Nephron progenitor cell (in vitro differentiated cells): ENCODE measurements at regions not wholly inside any gene's neighbourhood (a gene's known extent, or its start where the extent isn't known, plus 50 kb on each side); places are given as distances from the start of the nearest gene placed in this dataset.
"Not testable (repeated sequence)": the region's sequence is repeated elsewhere in the genome, so short reads cannot be mapped to it uniquely, and the experiment has no call there.

Experiments used
- DNase-seq: peaks from one replicate; pipeline ENCODE4 v3.0.0; 2021
- H3K27ac Mint-ChIP-seq: 2 replicates; pipeline ENCODE4 v1.8.0; 2021; ENCODE audit warnings: mild to moderate bottlenecking, moderate library complexity, mixed read lengths
- H3K27me3 Mint-ChIP-seq: 2 replicates; pipeline ENCODE4 v1.8.0; 2021; ENCODE audit warnings: mild to moderate bottlenecking, low read depth, mixed read lengths; ENCODE audit not compliant: poor library complexity
- H3K36me3 Mint-ChIP-seq: 2 replicates; pipeline ENCODE4 v1.8.0; 2021; ENCODE audit warnings: low read depth, mixed read lengths
- H3K4me1 Mint-ChIP-seq: 2 replicates; pipeline ENCODE4 v1.8.0; 2021; ENCODE audit warnings: mixed read lengths
- H3K4me3 Mint-ChIP-seq: 2 replicates; pipeline ENCODE4 v1.8.0; 2021; ENCODE audit warnings: mild to moderate bottlenecking, moderate library complexity, mixed read lengths
- H3K9me3 Mint-ChIP-seq: 2 replicates; pipeline ENCODE4 v1.8.0; 2021; ENCODE audit warnings: mild to moderate bottlenecking, moderate library complexity, mixed read lengths
- CTCF ChIP-seq: fragments of 200-600 bp; sonication (generic); IDR thresholded peaks from 2 replicates; pipeline ENCODE4 v1.5.0; 2021; ENCODE audit warnings: antibody characterized with exemption

DNA sequence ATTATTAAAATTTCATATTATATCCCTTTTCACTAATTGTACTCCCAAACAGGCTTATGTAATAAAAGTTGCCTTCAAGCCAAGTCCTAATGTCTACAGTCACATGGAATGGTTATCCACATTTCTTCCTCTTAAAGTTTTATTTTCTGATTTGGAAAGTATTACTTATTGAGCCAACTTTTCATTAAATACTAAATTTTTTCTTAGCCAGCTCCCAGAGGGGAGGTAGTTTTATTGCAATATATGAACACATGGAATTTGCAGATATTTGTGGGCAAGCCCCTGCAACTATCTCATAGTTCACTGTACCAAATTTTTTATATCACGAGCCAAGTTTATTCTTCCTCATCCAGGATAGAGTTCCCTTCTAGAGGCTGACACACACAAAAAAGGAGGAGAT is 332.8 kb upstream of the PTGER4 start:
- Mint-ChIP-seq H3K27me3 (no peaks in the 10 kb centered on the region), H3K4me3 (no peak overlapping the region), H3K27ac (no peak overlapping the region)

DNA sequence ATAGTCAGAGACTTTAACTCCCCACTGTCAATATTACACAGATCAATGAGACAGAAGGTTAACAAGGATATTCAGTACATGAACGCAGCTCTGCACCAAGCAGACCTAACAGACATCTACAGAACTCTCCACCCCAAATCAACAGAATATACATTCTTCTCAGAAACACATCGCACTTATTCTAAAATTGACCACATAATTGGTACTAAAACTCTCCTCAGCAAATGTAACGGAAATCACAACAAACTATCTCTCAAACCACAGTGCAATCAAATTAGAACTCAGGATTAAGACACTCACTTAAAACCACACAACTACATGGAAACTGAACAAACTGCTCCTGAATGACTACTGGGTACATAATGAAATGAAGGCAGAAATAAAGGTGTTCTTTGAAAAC is 341.3 kb upstream of the PTGER4 start:
- H3K27me3 Mint-ChIP-seq = peaks cover 11% of the 10 kb centered on the region
- H3K4me3 Mint-ChIP-seq, H3K9me3 Mint-ChIP-seq, H3K4me1 Mint-ChIP-seq, H3K27ac Mint-ChIP-seq, H3K36me3 Mint-ChIP-seq, DNase-seq: not testable (repeated sequence)

More for the DNA sequence above, 332.8 kb upstream of the PTGER4 start:
- no peak for TF ChIP-seq CTCF
- no peak for DNase-seq
- H3K4me1 Mint-ChIP-seq = no peaks in the 10 kb centered on the region
- no peaks in the 10 kb centered on the region for H3K36me3 Mint-ChIP-seq
- H3K9me3 Mint-ChIP-seq = peaks cover 33% of the 10 kb centered on the region

DNA sequence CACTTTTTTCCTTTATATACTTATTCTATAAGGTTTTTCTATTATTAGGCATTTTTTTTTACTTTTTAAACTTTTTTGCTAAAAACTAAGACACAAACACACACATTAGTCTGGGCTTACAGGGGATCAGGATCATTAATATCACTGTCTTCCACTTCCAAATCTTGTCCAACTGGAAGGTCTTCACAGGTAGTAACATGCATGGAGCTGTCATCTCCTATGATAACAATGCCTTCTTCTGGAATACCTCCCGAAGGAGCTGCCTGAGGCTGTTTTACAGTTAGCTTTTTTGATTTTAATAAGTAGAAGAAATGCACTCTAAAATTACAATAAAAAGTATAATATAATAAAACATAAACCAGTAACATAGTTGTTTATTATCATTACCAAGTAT is 345.5 kb upstream of the PTGER4 start:
- Mint-ChIP-seq H3K27ac (no peak overlapping the region), H3K27me3 (peaks cover 3% of the 10 kb centered on the region), H3K4me3 (no peak overlapping the region), H3K4me1 (no peaks in the 10 kb centered on the region), H3K36me3 (no peaks in the 10 kb centered on the region), H3K9me3 (no peaks in the 10 kb centered on the region)
- DNase-seq = no peak
- TF ChIP-seq CTCF = no peak

- no peaks in the 10 kb centered on the region for H3K4me1 Mint-ChIP-seq
- no peak for DNase-seq
- no peak overlapping the region for H3K27ac Mint-ChIP-seq
- TF ChIP-seq CTCF = no peak
- no peaks in the 10 kb centered on the region for H3K9me3 Mint-ChIP-seq
- no peak overlapping the region for H3K4me3 Mint-ChIP-seq
- H3K36me3 Mint-ChIP-seq = no peaks in the 10 kb centered on the region
- peaks cover 3% of the 10 kb centered on the region for H3K27me3 Mint-ChIP-seq
These were observed 346.1 kb upstream of the PTGER4 start for GRCh38 chr5:40333459-40334241.

DNA sequence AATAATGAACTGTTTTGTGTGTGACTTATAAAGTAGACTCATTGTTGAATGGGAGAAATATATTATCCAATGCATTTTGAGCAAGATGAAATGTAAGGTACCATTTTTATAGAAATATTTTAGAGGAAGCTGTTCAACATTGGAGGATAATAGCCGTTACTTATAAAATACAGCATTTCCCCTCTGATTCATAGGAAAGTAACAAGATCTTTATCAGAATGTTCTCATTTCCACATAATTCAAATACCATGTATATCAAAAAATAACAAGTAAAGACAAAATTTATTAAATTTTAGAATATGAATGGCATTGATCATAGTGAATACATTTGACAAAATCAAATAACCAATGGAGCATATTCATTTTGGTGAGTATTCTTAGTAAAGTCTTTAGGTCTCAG is 346.7 kb upstream of the PTGER4 start:
- Mint-ChIP-seq H3K27ac (no peak overlapping the region), H3K9me3 (no peaks in the 10 kb centered on the region), H3K36me3 (no peaks in the 10 kb centered on the region), H3K4me3 (no peak overlapping the region), H3K27me3 (peaks cover 3% of the 10 kb centered on the region), H3K4me1 (no peaks in the 10 kb centered on the region)
- no peak for DNase-seq
- TF ChIP-seq CTCF = no peak

DNA sequence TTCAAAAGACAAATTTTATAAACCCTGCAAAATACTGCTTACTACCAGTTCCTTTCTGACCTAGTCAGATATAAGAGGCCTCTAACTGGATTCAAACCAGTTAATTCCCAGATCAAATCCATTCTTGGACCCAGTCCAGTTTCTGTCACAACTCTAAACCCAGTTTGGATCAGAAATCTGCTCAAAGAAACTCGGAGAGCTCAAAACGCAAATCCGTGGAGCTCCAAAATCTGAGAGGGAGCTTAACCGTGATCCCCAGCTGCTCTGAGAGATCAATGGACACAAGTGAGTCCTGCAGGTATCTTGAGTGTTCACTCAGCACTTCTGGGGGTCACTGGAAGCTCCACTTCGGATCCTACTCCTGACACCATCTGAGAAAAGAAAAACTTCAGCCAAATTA is 348.1 kb upstream of the PTGER4 start:
- Mint-ChIP-seq H3K4me1 (no peaks in the 10 kb centered on the region), H3K27ac (no peak overlapping the region), H3K4me3 (no peak overlapping the region), H3K36me3 (no peaks in the 10 kb centered on the region), H3K27me3 (no peaks in the 10 kb centered on the region), H3K9me3 (no peaks in the 10 kb centered on the region)
- TF ChIP-seq CTCF = no peak
- no peak for DNase-seq
